Stomach (tissue), 8 donors: ENCODE measurements at regions not wholly inside any gene's neighbourhood (a gene's known extent, or its start where the extent isn't known, plus 50 kb on each side); places are given as distances from the start of the nearest gene placed in this dataset.

ENCODE experiments used
- DNase-seq, 2 donors: peaks; one replicate each; pipeline versions ENCODE4 v3.0.0 to v3.0.0-alpha.2; 2013 to 2019
- H3K27ac ChIP-seq, 5 donors: fragments of 200-600 bp in 4 of 5; sonication (generic) in 4 of 5; one replicate each; pipeline ENCODE4 v1.5.1; 2013 to 2019; ENCODE audit warnings: mild to moderate bottlenecking in 1 of 5, moderate library complexity in 1 of 5
- H3K27me3 ChIP-seq, 3 donors: fragments of 200-600 bp; sonication (generic); one replicate each; pipeline ENCODE4 v1.5.1; 2017 to 2019; ENCODE audit warnings: mixed run types in 1 of 3
- H3K36me3 ChIP-seq, 4 donors: fragments of 200-600 bp; sonication (generic); 1 replicate in 3 of 4; 2 replicates in 1 of 4; pipeline ENCODE4 v1.5.1; 2016 to 2019
- H3K4me1 ChIP-seq, 4 donors: fragments of 200-600 bp; sonication (generic); one replicate each; pipeline ENCODE4 v1.5.1; 2016 to 2019
- H3K4me3 ChIP-seq, 4 donors: fragments of 200-600 bp; sonication (generic) in 3 of 4; one replicate each; pipeline ENCODE4 v1.5.1; 2016 to 2019; ENCODE audit warnings: mild to moderate bottlenecking in 1 of 4
- H3K9me3 ChIP-seq, 4 donors: fragments of 200-600 bp; sonication (generic); one replicate each; pipeline ENCODE4 v1.5.1; 2016 to 2019
- EP300 ChIP-seq: sonication (generic); formaldehyde crosslinking; IDR thresholded peaks from one replicate; pipeline ENCODE4 v1.6.1; 2017; ENCODE audit warnings: antibody characterized with exemption
- POLR2A ChIP-seq, 4 donors: fragments of 450-650 bp; IDR thresholded peaks; one replicate each; pipeline ENCODE4 v1.6.1; 2016; ENCODE audit warnings: antibody characterized with exemption in 4 of 4, control low read depth in 2 of 4, mild to moderate bottlenecking in 1 of 4, moderate library complexity in 1 of 4
- POLR2AphosphoS5 ChIP-seq, 3 donors: sonication (generic); formaldehyde crosslinking; IDR thresholded peaks; one replicate each; pipeline ENCODE4 v1.6.1; 2016; ENCODE audit warnings: antibody characterized with exemption in 3 of 3
- WGBS, 5 donors: extraction: QIAGEN DNeasy Blood & Tissue Kit in 3 of 5; methylation state at CpG; one replicate each; pipeline versions ENCODE4 v1.1.5 to v1.1.7; 2013 to 2018; 5-methylcytosine and 5-hydroxymethylcytosine counted together
- intact Hi-C: fragments of 100-400 bp; cut with DNase I; formaldehyde crosslinking; loops from one replicate; pipeline ENCODE4 v1.15.1; 2023; ENCODE audit warnings: low total_unique reads
- TF ChIP-seq, protein P1 (sequence below), 7 experiments: fragments of 450-650 bp in 4 of 7; fragments of 200-600 bp in 3 of 7; sonication (generic) in 3 of 7; IDR thresholded peaks; one replicate each; pipeline ENCODE4 v1.5.1; 2016 to 2019; ENCODE audit warnings: antibody characterized with exemption in 7 of 7, control low read depth in 2 of 7, mild to moderate bottlenecking in 1 of 7
- donor health status: healthy with polysubstance abuse.
- donor health status: Bipolar disorder and iron deficiency.
- donor health status: healthy.

DNA sequence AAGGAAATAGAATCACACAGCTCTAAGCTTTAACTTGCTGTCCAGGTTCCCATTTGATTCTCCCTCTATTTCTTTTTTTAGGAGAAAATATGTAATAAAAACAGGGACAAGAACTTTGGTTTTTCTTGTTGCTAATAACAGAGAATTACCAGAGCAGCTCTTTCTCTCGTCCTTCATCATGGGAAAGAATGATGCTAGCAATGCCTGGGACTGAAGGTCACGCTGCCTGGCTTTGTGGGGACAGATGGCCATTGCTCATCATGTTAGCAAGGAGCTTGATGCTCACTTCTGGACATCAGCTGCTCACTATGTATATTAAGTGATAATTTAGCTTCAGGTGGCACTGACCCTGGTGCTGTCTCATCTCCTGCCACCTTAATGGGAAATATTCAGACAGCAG, 77.3 kb upstream of the AKT3 start:
- H3K27ac ChIP-seq = no peak overlapping the region
- TF ChIP-seq, protein P1, sequence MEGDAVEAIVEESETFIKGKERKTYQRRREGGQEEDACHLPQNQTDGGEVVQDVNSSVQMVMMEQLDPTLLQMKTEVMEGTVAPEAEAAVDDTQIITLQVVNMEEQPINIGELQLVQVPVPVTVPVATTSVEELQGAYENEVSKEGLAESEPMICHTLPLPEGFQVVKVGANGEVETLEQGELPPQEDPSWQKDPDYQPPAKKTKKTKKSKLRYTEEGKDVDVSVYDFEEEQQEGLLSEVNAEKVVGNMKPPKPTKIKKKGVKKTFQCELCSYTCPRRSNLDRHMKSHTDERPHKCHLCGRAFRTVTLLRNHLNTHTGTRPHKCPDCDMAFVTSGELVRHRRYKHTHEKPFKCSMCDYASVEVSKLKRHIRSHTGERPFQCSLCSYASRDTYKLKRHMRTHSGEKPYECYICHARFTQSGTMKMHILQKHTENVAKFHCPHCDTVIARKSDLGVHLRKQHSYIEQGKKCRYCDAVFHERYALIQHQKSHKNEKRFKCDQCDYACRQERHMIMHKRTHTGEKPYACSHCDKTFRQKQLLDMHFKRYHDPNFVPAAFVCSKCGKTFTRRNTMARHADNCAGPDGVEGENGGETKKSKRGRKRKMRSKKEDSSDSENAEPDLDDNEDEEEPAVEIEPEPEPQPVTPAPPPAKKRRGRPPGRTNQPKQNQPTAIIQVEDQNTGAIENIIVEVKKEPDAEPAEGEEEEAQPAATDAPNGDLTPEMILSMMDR (IDR thresholded peaks at IDR 0.05) = no peak
- TF ChIP-seq EP300 (no peak), POLR2AphosphoS5 (IDR thresholded peaks at IDR 0.05) (no peak), POLR2A (IDR thresholded peaks at IDR 0.05) (no peak)
- no peak for DNase-seq
- 66 to 76% (median 71%) methylated on average over 2 of the region's 2 CpGs for WGBS, 5 donors
- peaks cover 0 to 6% (median 3%) of the 10 kb centered on the region in 4 donors for H3K4me1 ChIP-seq
- H3K4me3 ChIP-seq = no peak overlapping the region
- intact Hi-C loops = no loop called here
- H3K36me3 ChIP-seq = no peaks in the 10 kb centered on the region
- H3K9me3 ChIP-seq = no peaks in the 10 kb centered on the region
- peaks cover 0 to 24% (median 11%) of the 10 kb centered on the region in 3 donors for H3K27me3 ChIP-seq

- 30 to 41% (median 31%) methylated on average over 6 of the region's 6 CpGs for WGBS, 5 donors
- no peak overlapping the region for H3K4me3 ChIP-seq
- TF ChIP-seq POLR2A (IDR thresholded peaks at IDR 0.05) (no peak), EP300 (no peak), POLR2AphosphoS5 (IDR thresholded peaks at IDR 0.05) (no peak)
- TF ChIP-seq, protein P1 (IDR thresholded peaks at IDR 0.05) = no peak
Measured at GRCh38 chr1:243926803-243927245, 76.8 kb upstream of the AKT3 start.

GRCh38 chr1:243926299-243926698, 76.3 kb upstream of the AKT3 start:
- intact Hi-C loops = no loop called here
- DNase-seq = no peak
- no peak overlapping the region for H3K27ac ChIP-seq
- H3K4me1 ChIP-seq = peaks cover 0 to 2% (median under 1%) of the 10 kb centered on the region in 4 donors
- TF ChIP-seq POLR2A (IDR thresholded peaks at IDR 0.05) = no peak
- no peak for TF ChIP-seq POLR2AphosphoS5 (IDR thresholded peaks at IDR 0.05)
- TF ChIP-seq, protein P1 (IDR thresholded peaks at IDR 0.05) = no peak
- TF ChIP-seq EP300 = no peak
- no peaks in the 10 kb centered on the region for H3K36me3 ChIP-seq
- H3K27me3 ChIP-seq = peaks cover 0 to 16% (median 6%) of the 10 kb centered on the region in 3 donors
- H3K9me3 ChIP-seq = no peaks in the 10 kb centered on the region
- H3K4me3 ChIP-seq = no peak overlapping the region
- 78 to 84% (median 83%) methylated on average over 8 of the region's 8 CpGs for WGBS, 5 donors

More at GRCh38 chr1:243926803-243927245, 76.8 kb upstream of the AKT3 start:
- Histone ChIP-seq H3K27ac (no peak overlapping the region), H3K9me3 (no peaks in the 10 kb centered on the region), H3K27me3 (peaks cover 0 to 19% (median 11%) of the 10 kb centered on the region in 3 donors), H3K36me3 (no peaks in the 10 kb centered on the region), H3K4me1 (peaks cover 0 to 6% (median 3%) of the 10 kb centered on the region in 4 donors)
- intact Hi-C loops = no loop called here
- DNase-seq = peak in 1 of 2 donors; percentile 29

- intact Hi-C loops = no loop called here
- H3K27ac ChIP-seq = no peak overlapping the region
- peaks cover 0 to 8% (median 0%) of the 10 kb centered on the region in 3 donors for H3K27me3 ChIP-seq
- no peak for DNase-seq
- no peaks in the 10 kb centered on the region for H3K36me3 ChIP-seq
- no peaks in the 10 kb centered on the region for H3K9me3 ChIP-seq
- H3K4me3 ChIP-seq = no peak overlapping the region
- H3K4me1 ChIP-seq = no peaks in the 10 kb centered on the region
- no peak for TF ChIP-seq EP300
- 46 to 57% (median 52%) methylated on average over 11 of the region's 11 CpGs for WGBS, 5 donors
Measured at GRCh38 chr1:243924588-243925349, 74.7 kb upstream of the AKT3 start.

DNA sequence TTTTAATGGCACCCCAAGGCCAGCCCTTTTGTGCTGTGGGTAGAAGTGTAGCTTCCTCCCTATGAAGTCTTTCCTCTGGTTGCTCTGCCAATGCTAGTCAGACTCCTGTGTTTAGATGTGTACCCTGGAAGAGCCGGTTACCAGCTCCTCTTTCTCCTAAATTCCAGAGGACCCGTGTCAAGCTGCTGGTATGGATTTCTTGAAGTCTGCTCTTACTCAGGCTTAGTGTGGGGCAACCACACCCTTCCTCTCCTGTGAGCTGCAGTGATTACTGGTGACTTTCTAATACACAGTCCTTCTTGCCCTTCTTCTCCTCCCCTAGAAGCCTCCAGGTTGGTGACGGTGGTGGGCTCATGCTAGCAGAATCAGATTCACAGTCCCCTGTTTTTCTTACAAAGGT, 74.1 kb upstream of the AKT3 start:
- H3K4me1 ChIP-seq = no peaks in the 10 kb centered on the region
- WGBS, 5 donors = 57 to 69% (median 60%) methylated on average over 2 to 3 of the region's 3 CpGs
- TF ChIP-seq EP300 (no peak), POLR2AphosphoS5 (IDR thresholded peaks at IDR 0.05) (no peak), POLR2A (IDR thresholded peaks at IDR 0.05) (no peak)
- TF ChIP-seq, protein P1 (IDR thresholded peaks at IDR 0.05) = no peak
- H3K27me3 ChIP-seq = peaks cover 0 to 8% (median 0%) of the 10 kb centered on the region in 3 donors
- H3K4me3 ChIP-seq = no peak overlapping the region
- DNase-seq = no peak
- H3K36me3 ChIP-seq = no peaks in the 10 kb centered on the region
- no peak overlapping the region for H3K27ac ChIP-seq
- H3K9me3 ChIP-seq = no peaks in the 10 kb centered on the region
- intact Hi-C loops = no loop called here
